AG04449 (cell line): ENCODE measurements at regions not wholly inside any gene's neighbourhood (a gene's known extent, or its start where the extent isn't known, plus 50 kb on each side); places are given as distances from the start of the nearest gene placed in this dataset.

Source experiments
- CTCF ChIA-PET: fragments of 350-600 bp; formaldehyde crosslinking; extraction: SDS; loops from one replicate; lab custom pipeline; 2021; ENCODE audit warnings: antibody characterized with exemption; lab: Yijun Ruan, JAX
- POLR2A ChIA-PET: fragments of 400-600, 350-600 bp; formaldehyde crosslinking; extraction: SDS; loops from one replicate; lab custom pipeline; 2020; ENCODE audit warnings: antibody characterized with exemption, inconsistent platforms; lab: Yijun Ruan, JAX
- DNase-seq: peaks from one replicate; pipeline ENCODE4 v3.0.0-alpha.2; 2010; ENCODE audit warnings: low read depth, low spot score
- H3K4me3 ChIP-seq: 2 replicates; pipeline ENCODE4 v1.5.1; 2011; ENCODE audit warnings: low read depth, mild to moderate bottlenecking, control low read depth, low read length
- CTCF ChIP-seq: IDR thresholded peaks from one replicate; pipeline ENCODE4 v1.5.1; 2011; ENCODE audit warnings: mild to moderate bottlenecking, moderate library complexity, low read length, control low read depth, inconsistent platforms; ENCODE audit not compliant: insufficient read depth; ENCODE audit errors: missing control alignments

- H3K4me3 ChIP-seq, result no peak overlapping the region
- TF ChIP-seq CTCF, result no peak
- peak; percentile 12 for DNase-seq
- ChIA-PET POLR2A (no interaction called here), CTCF (no interaction called here)
Measured at GRCh38 chr18:43720041-43720440, 442.8 kb upstream of the SYT4 start.

GRCh38 chr18:43735570-43735969 lies 458.3 kb upstream of the SYT4 start:
- POLR2A ChIA-PET, result no interaction called here
- H3K4me3 ChIP-seq, result no peak overlapping the region
- CTCF ChIA-PET, result no interaction called here
- TF ChIP-seq CTCF, result no peak
- no peak for DNase-seq

- TF ChIP-seq CTCF, result no peak
- no peak for DNase-seq
- ChIA-PET CTCF (no interaction called here), POLR2A (no interaction called here)
- no peak overlapping the region for H3K4me3 ChIP-seq
Measured at GRCh38 chr18:43744960-43745745, 467.9 kb upstream of the SYT4 start.

- no peak for DNase-seq
- no peak overlapping the region for H3K4me3 ChIP-seq
- POLR2A ChIA-PET, result no interaction called here
- no peak for TF ChIP-seq CTCF
- CTCF ChIA-PET, result no interaction called here
Measured at GRCh38 chr18:43751203-43751602, 473.9 kb upstream of the SYT4 start.

GRCh38 chr18:43751835-43752234 lies 474.5 kb upstream of the SYT4 start:
- no peak overlapping the region for H3K4me3 ChIP-seq
- CTCF ChIA-PET, result no interaction called here
- TF ChIP-seq CTCF, result no peak
- DNase-seq, result no peak
- POLR2A ChIA-PET, result no interaction called here

GRCh38 chr18:43757273-43757672 lies 480.0 kb upstream of the SYT4 start:
- ChIA-PET POLR2A (no interaction called here), CTCF (no interaction called here)
- H3K4me3 ChIP-seq, result no peak overlapping the region
- TF ChIP-seq CTCF, result no peak
- no peak for DNase-seq
